H7 (cell line): ENCODE measurements at regions not wholly inside any gene's neighbourhood (a gene's known extent, or its start where the extent isn't known, plus 50 kb on each side); places are given as distances from the start of the nearest gene placed in this dataset.

ENCODE experiments used
- DNase-seq: peaks from one replicate; pipeline ENCODE4 v3.0.0; 2012
- H3K27me3 ChIP-seq: 2 replicates; pipeline ENCODE4 v1.6.0; 2011; ENCODE audit warnings: mild to moderate bottlenecking, low read length; ENCODE audit not compliant: control insufficient read depth, insufficient read depth
- H3K36me3 ChIP-seq: replicated peaks from 2 replicates; pipeline ENCODE4 v1.5.1; 2011; ENCODE audit warnings: low read length; ENCODE audit not compliant: control insufficient read depth, insufficient read depth
- H3K4me3 ChIP-seq: 2 replicates; pipeline ENCODE4 v1.5.1; 2011; ENCODE audit warnings: low read depth, mild to moderate bottlenecking, control low read depth, low read length, moderate library complexity; ENCODE audit not compliant: insufficient read depth

GRCh38 chr21:31557421-31558188, 101.9 kb upstream of the SOD1 start:
- H3K36me3 ChIP-seq, result no peaks in the 10 kb centered on the region
- H3K4me3 ChIP-seq, result peak overlapping the region; percentile 77
- DNase-seq, result peak; percentile 79
- H3K27me3 ChIP-seq, result peaks cover 11% of the 10 kb centered on the region

GRCh38 chr21:31556662-31557061, 102.8 kb upstream of the SOD1 start:
- no peak overlapping the region for H3K4me3 ChIP-seq
- no peaks in the 10 kb centered on the region for H3K36me3 ChIP-seq
- DNase-seq, result no peak
- H3K27me3 ChIP-seq, result peaks cover 11% of the 10 kb centered on the region

- peak; percentile 74 for DNase-seq
- Histone ChIP-seq H3K4me3 (no peak overlapping the region), H3K36me3 (no peaks in the 10 kb centered on the region), H3K27me3 (peaks cover 11% of the 10 kb centered on the region)
These were observed 103.7 kb upstream of the SOD1 start for GRCh38 chr21:31555741-31556191.

DNA sequence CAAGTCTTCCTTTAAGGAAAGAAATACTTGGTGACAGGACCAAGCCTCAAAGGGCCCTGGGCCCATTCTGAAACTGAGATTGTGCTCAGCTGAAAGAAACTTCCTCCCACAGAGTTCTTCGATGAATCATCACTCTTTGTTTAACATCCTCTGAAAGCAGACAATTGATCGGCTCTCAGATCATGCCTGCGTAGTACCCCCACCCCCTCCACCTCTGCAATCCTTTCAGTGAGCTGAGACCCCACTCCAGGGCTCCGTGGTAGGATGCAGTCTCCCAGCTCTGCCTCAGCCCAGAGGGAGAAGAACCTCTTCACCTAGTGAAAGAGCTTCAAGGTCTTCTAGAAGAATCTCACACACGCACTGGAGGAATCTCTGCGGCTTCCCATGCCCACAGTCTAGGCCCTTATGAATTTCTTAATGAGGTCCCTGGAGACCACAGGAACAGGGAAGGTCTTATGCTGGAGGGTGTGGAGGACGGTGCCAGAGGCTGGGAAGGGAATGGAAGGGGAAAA, 104.9 kb upstream of the SOD1 start:
- DNase-seq, result peak; percentile 67
- H3K4me3 ChIP-seq, result no peak overlapping the region
- H3K27me3 ChIP-seq, result peaks cover 11% of the 10 kb centered on the region
- no peaks in the 10 kb centered on the region for H3K36me3 ChIP-seq

DNA sequence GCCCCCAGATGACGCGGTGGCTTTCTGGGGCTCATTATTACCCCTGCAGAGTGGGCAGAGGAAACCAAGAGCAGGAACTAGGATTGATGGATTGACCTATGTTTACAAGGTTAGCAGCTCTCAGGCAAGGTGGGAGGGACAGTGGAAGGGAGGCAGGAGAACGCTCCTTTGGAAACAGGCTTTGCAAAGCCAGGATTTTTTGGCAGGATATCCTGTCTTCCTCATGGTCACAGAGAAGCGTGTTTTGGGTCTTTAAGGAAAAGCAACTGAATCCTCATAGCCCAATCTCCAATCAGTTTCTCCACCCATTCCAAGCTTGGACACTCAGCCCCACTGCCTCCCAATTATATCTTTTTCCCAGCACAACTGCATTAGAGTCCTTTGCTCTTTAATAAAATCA, 105.6 kb upstream of the SOD1 start:
- peaks cover 11% of the 10 kb centered on the region for H3K27me3 ChIP-seq
- H3K36me3 ChIP-seq, result no peaks in the 10 kb centered on the region
- no peak for DNase-seq
- H3K4me3 ChIP-seq, result no peak overlapping the region

DNA sequence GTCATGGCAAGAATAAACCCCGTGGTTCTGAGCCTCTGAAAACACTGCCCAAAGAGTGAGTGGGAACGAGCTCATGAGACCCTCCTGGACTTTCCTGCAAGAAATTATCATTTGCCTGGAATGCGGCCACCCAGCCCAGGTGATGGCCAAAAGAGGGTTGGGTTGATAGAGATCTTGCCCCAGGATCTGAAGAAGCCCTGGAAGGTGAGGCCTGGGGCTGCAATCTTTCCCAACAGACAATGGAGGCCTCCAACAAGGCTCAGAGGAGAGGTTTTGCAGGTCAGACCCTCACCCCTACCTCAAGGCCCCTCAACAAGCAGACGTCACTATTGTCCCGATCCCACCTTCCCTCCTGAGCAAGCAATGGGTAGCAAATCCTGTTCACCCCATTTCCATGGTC, 106.0 kb upstream of the SOD1 start:
- H3K36me3 ChIP-seq, result no peaks in the 10 kb centered on the region
- H3K4me3 ChIP-seq, result no peak overlapping the region
- peaks cover 11% of the 10 kb centered on the region for H3K27me3 ChIP-seq
- DNase-seq, result no peak

- DNase-seq, result no peak
- no peaks in the 10 kb centered on the region for H3K36me3 ChIP-seq
- H3K27me3 ChIP-seq, result peaks cover 10% of the 10 kb centered on the region
- no peak overlapping the region for H3K4me3 ChIP-seq
These were observed 106.7 kb upstream of the SOD1 start for GRCh38 chr21:31552826-31553225.

DNA sequence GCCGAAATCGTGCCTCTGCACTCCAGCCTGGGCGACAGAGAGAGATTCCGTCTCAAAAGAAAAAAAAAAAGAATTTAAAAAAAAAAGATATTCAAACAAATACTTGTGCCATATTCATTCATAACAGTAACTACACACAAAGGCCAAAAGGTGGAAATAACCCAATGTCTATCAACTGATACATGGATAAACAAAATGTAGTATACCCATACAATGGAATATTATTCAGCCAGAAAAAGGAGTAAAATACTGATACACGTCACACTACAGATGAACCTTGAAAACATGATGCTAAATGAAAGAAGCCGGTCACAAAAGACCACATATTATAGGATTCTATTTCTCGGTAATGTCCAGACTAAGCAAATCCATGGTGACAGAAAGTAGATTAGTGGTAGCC, 109.4 kb upstream of the SOD1 start:
- Histone ChIP-seq H3K36me3 (no peaks in the 10 kb centered on the region), H3K27me3 (no peaks in the 10 kb centered on the region), H3K4me3 (no peak overlapping the region)
- no peak for DNase-seq

DNA sequence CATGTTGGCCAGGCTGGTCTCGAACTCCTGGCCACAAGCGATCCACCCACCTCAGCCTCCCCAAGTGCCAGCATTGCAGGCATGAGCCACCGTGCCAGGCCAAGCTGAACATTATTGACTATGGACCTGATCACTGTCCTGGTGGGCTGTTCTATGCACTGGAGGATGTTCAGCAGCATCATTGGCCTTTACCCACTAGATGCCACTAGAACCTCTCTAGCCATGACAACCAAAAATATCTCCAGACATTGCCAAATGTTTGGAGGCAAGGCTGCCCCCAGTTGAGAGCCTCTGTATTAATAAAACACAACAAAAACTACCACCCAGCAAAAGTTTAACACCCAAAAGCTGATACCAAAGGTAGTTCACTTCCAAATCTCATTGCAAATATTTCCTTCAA, 110.8 kb upstream of the SOD1 start:
- no peak for DNase-seq
- Histone ChIP-seq H3K4me3 (no peak overlapping the region), H3K27me3 (no peaks in the 10 kb centered on the region), H3K36me3 (no peaks in the 10 kb centered on the region)

DNA sequence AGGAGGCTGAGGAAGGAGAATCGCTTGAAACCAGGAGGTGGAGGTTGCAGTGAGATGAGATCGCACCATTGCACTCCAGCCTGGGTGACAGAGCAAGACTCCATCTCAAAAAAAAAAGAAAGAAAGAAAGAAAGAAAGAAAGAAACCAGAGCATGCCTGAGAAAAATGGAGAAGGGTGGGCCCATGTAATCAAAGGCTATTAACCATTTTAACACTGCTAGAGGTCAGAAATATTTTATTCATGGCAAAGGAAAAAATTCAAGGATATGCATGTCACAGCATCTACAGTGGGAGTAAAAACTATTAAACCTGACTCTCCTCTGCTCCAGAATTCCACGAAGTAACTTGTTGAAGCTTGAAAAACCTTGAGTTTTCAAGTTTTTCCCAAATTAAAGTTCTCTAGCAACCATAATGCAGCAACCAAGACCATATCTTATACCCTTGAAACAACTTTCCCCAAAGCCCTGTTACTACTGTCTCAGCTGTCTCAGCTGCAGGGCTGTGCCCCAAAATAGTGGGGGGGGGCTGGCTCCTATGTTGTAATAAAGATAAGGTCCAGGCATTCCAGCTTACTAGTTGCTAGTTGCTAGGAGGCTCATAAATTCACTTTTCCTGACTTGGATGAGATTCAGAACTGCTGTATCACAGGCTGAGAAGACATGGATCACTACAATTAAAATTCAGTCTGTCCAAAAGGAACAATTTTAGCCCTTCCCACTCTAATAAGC, 112.9 kb upstream of the SOD1 start:
- Histone ChIP-seq H3K27me3 (no peaks in the 10 kb centered on the region), H3K4me3 (no peak overlapping the region), H3K36me3 (no peaks in the 10 kb centered on the region)
- DNase-seq, result no peak

DNA sequence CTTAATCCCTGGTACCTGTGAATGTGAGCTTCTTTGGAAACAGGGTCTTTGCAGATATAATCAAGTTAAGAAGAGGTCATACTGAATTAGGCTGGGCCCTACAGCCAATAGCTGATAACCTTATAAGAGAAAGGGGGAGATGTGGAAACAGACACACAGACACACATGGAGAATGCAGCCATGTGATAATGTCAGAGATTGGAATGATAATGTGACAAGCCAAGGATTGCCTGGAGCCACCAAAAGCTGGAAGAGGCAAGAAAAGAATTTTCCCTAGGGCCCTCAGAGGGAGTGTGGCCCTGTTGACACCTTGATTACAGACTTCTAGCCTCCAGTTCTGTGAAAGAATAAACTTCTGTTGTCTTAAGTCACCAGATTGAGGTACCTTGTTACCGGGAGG, 114.5 kb upstream of the SOD1 start:
- Histone ChIP-seq H3K36me3 (no peaks in the 10 kb centered on the region), H3K4me3 (no peak overlapping the region), H3K27me3 (no peaks in the 10 kb centered on the region)
- DNase-seq, result no peak

DNA sequence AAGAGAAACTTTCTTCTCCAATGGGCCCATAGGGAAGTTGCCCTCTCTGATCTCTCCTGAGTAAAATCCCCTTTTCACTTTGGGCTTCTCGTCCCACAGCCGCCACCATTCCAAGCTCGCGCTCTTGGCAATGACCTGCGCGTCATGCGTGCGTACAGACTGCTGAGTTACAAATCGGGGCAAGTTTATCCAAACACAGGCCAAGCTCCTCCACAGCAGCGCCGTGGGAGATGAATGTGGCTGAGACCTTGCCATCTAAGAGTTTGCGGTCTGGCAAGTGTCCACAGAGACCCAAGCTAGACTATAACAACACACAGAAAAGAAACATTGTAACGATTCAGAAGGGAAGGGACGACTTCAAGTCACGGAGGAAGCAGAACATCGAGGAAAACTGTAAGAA, 116.3 kb upstream of the SOD1 start:
- no peak for DNase-seq
- no peak overlapping the region for H3K4me3 ChIP-seq
- H3K27me3 ChIP-seq, result no peaks in the 10 kb centered on the region
- H3K36me3 ChIP-seq, result no peaks in the 10 kb centered on the region

DNA sequence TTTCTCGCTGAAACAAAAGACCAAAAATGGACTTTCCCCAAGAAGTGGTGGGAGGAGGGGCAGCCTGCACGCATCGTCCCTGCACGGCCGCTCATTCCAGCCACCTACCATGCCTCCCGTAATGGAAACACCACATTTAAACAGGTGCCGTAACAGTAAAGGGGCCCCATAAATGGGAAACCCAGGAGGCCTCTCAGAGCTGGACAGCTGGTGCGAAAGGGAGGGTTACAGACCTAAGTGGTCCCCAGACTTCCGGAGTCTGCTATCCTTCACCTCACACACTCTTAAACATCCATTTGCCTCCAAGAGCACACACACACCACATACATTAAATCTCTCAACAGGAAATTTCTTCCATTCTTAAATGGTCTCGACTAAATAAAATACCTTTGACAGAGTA, 120.7 kb upstream of the SOD1 start:
- Histone ChIP-seq H3K27me3 (no peaks in the 10 kb centered on the region), H3K36me3 (no peaks in the 10 kb centered on the region), H3K4me3 (no peak overlapping the region)
- no peak for DNase-seq

- no peaks in the 10 kb centered on the region for H3K36me3 ChIP-seq
- H3K4me3 ChIP-seq, result no peak overlapping the region
- peak; percentile 66 for DNase-seq
- H3K27me3 ChIP-seq, result no peaks in the 10 kb centered on the region
These were observed 121.5 kb upstream of the SOD1 start for GRCh38 chr21:31537872-31538576.

DNA sequence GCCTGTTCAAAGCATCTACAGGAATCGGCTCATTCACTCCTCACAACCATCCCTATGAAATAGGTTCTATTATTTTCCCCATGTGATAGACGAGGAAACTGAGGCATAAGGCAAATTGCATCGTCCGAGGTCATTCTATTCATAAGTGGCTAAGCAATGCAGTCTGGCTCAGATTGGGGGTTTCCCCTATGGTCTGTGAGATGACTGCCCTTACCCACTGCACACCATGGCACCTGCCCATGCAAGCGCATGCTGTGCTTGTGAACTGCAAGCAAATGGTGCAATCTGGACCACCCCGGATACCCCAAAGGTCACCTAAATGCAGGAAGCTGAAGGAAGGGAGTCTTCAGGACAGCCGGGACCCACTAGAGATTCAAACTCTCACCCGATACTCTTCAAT, 123.4 kb upstream of the SOD1 start:
- Histone ChIP-seq H3K27me3 (no peaks in the 10 kb centered on the region), H3K4me3 (no peak overlapping the region), H3K36me3 (no peaks in the 10 kb centered on the region)
- no peak for DNase-seq
